ENCODE measurements at regions not wholly inside any gene's neighbourhood (a gene's known extent, or its start where the extent isn't known, plus 50 kb on each side); places are given as distances from the start of the nearest gene placed in this dataset.

- Histone ChIP-seq H3K4ac (ENCODE audit: low read length) (no peak overlapping the region), H3K27ac (replicated peaks; ENCODE audit: low read length) (no peak overlapping the region), H3K36me3 (replicated peaks in 1 of 2; ENCODE audit: control insufficient read depth in 2 of 2, insufficient read depth in 2 of 2, low read length in 2 of 2) (no peaks in the 10 kb centered on the region), H3K18ac (ENCODE audit: low read length) (no peak overlapping the region), H3K79me1 (ENCODE audit: low read depth, low read length) (no peaks in the 10 kb centered on the region), H3K4me1 (ENCODE audit: control insufficient read depth in 2 of 2, insufficient read depth in 1 of 2, low read depth in 1 of 2, low read length in 2 of 2) (no peaks in the 10 kb centered on the region), H3K23ac (ENCODE audit: low read depth, low read length, poor library complexity) (no peak overlapping the region), H4K8ac (ENCODE audit: low read depth, low read length) (no peak overlapping the region), H3K4me3 (ENCODE audit: low read length in 2 of 2) (no peak overlapping the region), H3K27me3 (ENCODE audit: control insufficient read depth in 3 of 3, insufficient read depth in 3 of 3, low read depth in 1 of 3, low read length in 3 of 3) (peaks cover 0 to 9% (median 0%) of the 10 kb centered on the region in 3 experiments), H2BK15ac (ENCODE audit: low read length) (no peak overlapping the region), H2BK120ac (ENCODE audit: low read depth, low read length) (no peak overlapping the region), H4K91ac (ENCODE audit: low read depth, low read length, poor library complexity) (no peak overlapping the region), H3K4me2 (ENCODE audit: insufficient read depth, low read length, poor library complexity, severe bottlenecking) (no peak overlapping the region), H2AK5ac (ENCODE audit: low read depth, low read length) (no peak overlapping the region), H3K9me3 (replicated peaks in 1 of 2; ENCODE audit: control insufficient read depth in 2 of 2, insufficient read depth in 1 of 2, low read depth in 1 of 2, low read length in 2 of 2) (no peaks in the 10 kb centered on the region), H3K9ac (ENCODE audit: low read depth, low read length, poor library complexity) (no peak overlapping the region), H2BK12ac (ENCODE audit: low read length) (no peak overlapping the region), H2BK5ac (ENCODE audit: low read length) (no peak overlapping the region), H3K14ac (ENCODE audit: low read length) (no peak overlapping the region), H2AFZ (ENCODE audit: low read length) (no peak overlapping the region)
- DNase-seq (ENCODE audit: low spot score), result no peak
- whole genome bisulfite sequencing, 2 donors (ENCODE audit: extremely low coverage in 2 of 2, insufficient read length in 2 of 2, insufficient replicate concordance in 1 of 2), result no CpG with 5 or more reads among the region's 2 CpGs
Measured at GRCh38 chrX:130997314-130997713, 60.8 kb upstream of the ARHGAP36 start.

GRCh38 chrX:130999360-130999759 lies 58.8 kb upstream of the ARHGAP36 start:
- Histone ChIP-seq H3K27me3 (ENCODE audit: control insufficient read depth in 3 of 3, insufficient read depth in 3 of 3, low read depth in 1 of 3, low read length in 3 of 3) (peaks cover 0 to 9% (median 0%) of the 10 kb centered on the region in 3 experiments), H4K91ac (ENCODE audit: low read depth, low read length, poor library complexity) (no peak overlapping the region), H2BK5ac (ENCODE audit: low read length) (no peak overlapping the region), H3K4ac (ENCODE audit: low read length) (no peak overlapping the region), H3K36me3 (replicated peaks in 1 of 2; ENCODE audit: control insufficient read depth in 2 of 2, insufficient read depth in 2 of 2, low read length in 2 of 2) (no peaks in the 10 kb centered on the region), H2BK120ac (ENCODE audit: low read depth, low read length) (no peak overlapping the region), H3K23ac (ENCODE audit: low read depth, low read length, poor library complexity) (no peak overlapping the region), H3K4me2 (ENCODE audit: insufficient read depth, low read length, poor library complexity, severe bottlenecking) (no peak overlapping the region), H3K9me3 (replicated peaks in 1 of 2; ENCODE audit: control insufficient read depth in 2 of 2, insufficient read depth in 1 of 2, low read depth in 1 of 2, low read length in 2 of 2) (no peaks in the 10 kb centered on the region), H3K14ac (ENCODE audit: low read length) (no peak overlapping the region), H2BK12ac (ENCODE audit: low read length) (no peak overlapping the region), H3K18ac (ENCODE audit: low read length) (no peak overlapping the region), H3K4me1 (ENCODE audit: control insufficient read depth in 2 of 2, insufficient read depth in 1 of 2, low read depth in 1 of 2, low read length in 2 of 2) (no peaks in the 10 kb centered on the region), H4K8ac (ENCODE audit: low read depth, low read length) (no peak overlapping the region), H3K9ac (ENCODE audit: low read depth, low read length, poor library complexity) (no peak overlapping the region), H3K27ac (replicated peaks; ENCODE audit: low read length) (no peak overlapping the region), H3K4me3 (ENCODE audit: low read length in 2 of 2) (no peak overlapping the region), H2BK15ac (ENCODE audit: low read length) (no peak overlapping the region), H2AFZ (ENCODE audit: low read length) (no peak overlapping the region), H2AK5ac (ENCODE audit: low read depth, low read length) (no peak overlapping the region), H3K79me1 (ENCODE audit: low read depth, low read length) (no peaks in the 10 kb centered on the region)
- WGBS, 2 donors (ENCODE audit: extremely low coverage in 2 of 2, insufficient read length in 2 of 2, insufficient replicate concordance in 1 of 2), result no CpG with 5 or more reads among the region's 1 CpG
- no peak for DNase-seq (ENCODE audit: low spot score)

All from neuronal stem cell (in vitro differentiated cells).